Cardiac fibroblast (primary cell): ENCODE measurements at regions not wholly inside any gene's neighbourhood (a gene's known extent, or its start where the extent isn't known, plus 50 kb on each side); places are given as distances from the start of the nearest gene placed in this dataset.
"Not testable (repeated sequence)": the region's sequence is repeated elsewhere in the genome, so short reads cannot be mapped to it uniquely, and the experiment has no call there.

Source experiments
- DNase-seq, 2 donors: peaks; one replicate each; pipeline versions ENCODE4 v3.0.0 to v3.0.0-alpha.2; 2010; ENCODE audit warnings: low read depth in 2 of 2
- H3K4me3 ChIP-seq, 2 donors: replicated peaks in 1 of 2; 1 replicate in 1 of 2; 2 replicates in 1 of 2; pipeline ENCODE4 v1.5.1; 2011; ENCODE audit warnings: low read depth in 2 of 2, low read length in 2 of 2, mild to moderate bottlenecking in 2 of 2, moderate library complexity in 1 of 2
- TF ChIP-seq, protein P1 (sequence below): IDR thresholded peaks from one replicate; pipeline ENCODE4 v1.5.1; 2011; ENCODE audit warnings: low read depth, mild to moderate bottlenecking, low read length, inconsistent platforms

DNA sequence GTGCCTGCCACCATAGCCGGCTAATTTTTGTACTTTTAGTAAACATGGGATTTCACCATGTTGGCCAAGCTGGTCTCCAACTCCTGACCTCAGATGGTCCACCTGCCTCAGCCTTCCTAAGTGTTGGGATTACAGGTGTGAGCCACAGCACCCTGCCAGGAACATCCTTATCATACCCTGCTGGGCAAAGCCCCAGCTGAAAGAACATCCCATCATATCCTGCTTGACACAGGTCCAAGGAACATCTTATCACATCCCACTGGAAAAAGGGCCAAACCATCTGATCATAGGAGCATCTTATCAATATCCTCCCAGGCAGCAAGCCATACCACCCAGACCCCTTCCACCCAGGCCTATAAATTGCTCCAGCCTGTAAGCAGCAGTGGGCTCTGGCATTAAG is 1109.2 kb upstream of the CDH8 start:
- DNase-seq = no peak
- no peak overlapping the region for H3K4me3 ChIP-seq
- TF ChIP-seq, protein P1, sequence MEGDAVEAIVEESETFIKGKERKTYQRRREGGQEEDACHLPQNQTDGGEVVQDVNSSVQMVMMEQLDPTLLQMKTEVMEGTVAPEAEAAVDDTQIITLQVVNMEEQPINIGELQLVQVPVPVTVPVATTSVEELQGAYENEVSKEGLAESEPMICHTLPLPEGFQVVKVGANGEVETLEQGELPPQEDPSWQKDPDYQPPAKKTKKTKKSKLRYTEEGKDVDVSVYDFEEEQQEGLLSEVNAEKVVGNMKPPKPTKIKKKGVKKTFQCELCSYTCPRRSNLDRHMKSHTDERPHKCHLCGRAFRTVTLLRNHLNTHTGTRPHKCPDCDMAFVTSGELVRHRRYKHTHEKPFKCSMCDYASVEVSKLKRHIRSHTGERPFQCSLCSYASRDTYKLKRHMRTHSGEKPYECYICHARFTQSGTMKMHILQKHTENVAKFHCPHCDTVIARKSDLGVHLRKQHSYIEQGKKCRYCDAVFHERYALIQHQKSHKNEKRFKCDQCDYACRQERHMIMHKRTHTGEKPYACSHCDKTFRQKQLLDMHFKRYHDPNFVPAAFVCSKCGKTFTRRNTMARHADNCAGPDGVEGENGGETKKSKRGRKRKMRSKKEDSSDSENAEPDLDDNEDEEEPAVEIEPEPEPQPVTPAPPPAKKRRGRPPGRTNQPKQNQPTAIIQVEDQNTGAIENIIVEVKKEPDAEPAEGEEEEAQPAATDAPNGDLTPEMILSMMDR = no peak

DNA sequence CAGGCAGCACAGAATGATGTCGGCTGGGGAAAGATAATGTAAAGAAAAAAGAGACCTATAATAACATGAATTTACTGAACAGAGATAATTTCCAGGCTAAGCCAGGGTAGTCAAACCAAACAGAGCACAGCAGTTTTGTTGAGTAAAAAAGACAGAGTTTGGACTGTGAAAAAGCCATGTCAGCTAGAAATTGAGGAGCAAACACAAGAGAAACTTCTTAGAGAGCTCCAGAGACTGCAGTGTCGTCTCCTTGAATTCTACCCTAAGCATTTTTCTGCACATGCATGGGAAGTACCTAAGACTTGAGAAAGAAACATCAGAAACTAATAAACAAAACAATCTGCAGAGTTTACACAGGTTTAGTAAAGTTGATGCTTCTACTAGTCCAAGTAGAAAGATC is 1098.8 kb upstream of the CDH8 start:
- H3K4me3 ChIP-seq = no peak overlapping the region
- no peak for DNase-seq
- TF ChIP-seq, protein P1 = no peak

DNA sequence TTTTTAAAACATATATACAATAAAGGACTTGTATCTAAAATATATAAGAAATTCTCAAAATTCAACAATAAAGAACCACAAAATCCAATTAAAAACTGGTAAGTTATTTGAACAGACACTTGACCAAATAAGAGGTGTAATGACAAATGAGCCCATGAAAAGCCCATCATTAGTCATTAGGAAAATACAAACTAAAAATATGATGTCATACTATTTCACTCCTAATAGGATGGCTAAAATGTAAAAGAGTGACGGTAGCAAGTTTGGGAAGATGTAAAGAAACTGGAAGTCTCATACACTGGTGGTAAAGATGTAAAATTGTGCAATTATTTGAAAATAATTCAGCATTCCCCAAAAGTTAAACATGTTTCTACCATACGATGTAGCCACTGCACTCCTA is 1095.3 kb upstream of the CDH8 start:
- TF ChIP-seq, protein P1 = no peak
- H3K4me3 ChIP-seq = no peak overlapping the region
- DNase-seq = no peak

DNA sequence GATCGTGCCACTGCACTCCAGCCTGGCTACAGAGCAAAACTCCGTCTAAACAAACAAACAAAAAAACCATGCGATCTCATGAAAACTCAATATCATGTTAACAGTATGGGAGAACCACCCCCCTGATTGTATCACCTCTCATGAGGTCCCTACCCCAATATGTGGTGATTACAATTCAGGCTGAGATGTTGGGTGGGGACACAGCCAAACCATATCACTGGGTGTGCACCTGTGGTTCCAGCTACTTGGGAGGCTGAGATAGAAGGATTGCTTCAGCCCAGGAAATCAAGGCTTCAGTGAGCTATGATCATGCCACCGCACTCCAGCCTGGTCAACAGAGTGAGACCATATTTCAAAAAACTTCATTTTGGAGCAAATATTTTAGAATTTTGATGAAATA is 1094.7 kb upstream of the CDH8 start:
- H3K4me3 ChIP-seq = no peak overlapping the region
- DNase-seq = no peak
- TF ChIP-seq, protein P1 = no peak

DNA sequence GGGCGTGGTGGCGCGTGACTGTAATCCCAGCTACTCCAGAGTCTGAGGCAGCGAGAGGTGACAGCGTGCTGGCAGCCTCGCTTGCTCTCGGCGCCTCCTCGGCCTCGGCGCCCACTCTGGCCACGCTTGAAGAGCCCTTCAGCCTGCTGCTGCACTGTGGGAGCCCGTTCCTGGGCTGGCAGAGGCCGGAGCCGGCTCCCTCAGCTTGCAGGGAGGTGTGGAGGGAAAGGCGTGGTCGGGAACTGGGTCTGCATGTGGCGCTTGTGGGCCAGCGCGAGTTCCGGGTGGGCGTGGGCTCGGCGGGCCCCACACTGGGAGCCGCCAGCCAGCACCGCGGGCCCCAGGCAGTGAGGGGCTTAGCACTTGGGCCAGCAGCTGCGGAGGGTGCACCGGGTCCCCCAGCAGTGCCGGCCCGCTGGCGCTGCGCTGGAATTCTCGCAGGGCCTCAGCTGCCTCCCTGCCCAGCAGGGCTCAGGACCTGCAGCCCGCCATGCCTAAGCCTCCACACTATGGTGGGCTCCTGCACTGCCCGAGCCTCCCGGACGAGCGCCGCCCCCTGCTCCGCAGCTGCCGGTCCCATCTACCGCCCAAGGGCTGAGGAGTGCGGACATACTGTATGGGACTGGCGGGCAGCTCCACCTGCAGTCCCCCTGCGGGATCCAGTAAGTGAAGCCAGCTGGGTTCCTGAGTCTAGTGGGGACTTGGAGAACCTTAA is 1093.3 kb upstream of the CDH8 start:
- H3K4me3 ChIP-seq = no peak overlapping the region
- TF ChIP-seq, protein P1 = no peak
- DNase-seq = no peak

DNA sequence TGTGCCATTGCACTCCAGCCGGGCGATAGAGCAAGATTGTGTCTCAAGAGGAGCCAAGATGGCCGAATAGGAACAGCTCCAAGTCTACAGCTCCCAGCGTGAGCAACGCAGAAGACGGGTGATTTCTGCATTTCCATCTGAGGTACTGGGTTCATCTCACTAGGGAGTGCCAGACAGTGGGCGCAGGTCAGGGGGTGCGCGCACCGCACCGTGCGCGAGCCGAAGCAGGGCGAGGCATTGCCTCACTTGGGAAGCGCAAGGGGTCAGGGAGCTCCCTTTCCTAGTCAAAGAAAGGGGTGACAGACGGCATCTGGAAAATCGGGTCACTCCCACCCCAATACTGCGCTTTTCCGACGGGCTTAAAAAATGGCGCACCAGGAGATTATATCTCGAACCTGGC is 1083.7 kb upstream of the CDH8 start:
- DNase-seq, H3K4me3 ChIP-seq: not testable (repeated sequence)

DNA sequence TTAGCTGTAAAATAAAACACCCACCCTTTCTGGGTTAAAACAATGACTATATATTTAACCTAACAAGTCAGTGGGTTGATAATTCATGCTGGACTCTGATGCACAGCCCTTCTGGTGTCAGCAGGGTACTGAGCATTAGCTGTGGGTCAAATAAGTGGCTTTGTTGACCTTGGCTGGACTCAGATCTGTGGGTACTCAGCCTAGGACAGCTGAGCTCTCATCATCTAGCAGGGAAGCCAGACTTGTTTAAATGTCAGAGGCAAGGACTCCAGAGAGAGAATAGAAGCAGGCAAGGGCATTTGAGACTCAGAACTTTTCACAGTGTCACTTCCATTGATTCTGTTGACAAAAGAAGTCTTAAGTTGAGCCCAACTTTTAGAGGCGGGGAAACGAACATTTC is 1063.8 kb upstream of the CDH8 start:
- H3K4me3 ChIP-seq = no peak overlapping the region
- no peak for DNase-seq
- TF ChIP-seq, protein P1 = no peak
